A549 (cell line): ENCODE measurements at regions not wholly inside any gene's neighbourhood (a gene's known extent, or its start where the extent isn't known, plus 50 kb on each side); places are given as distances from the start of the nearest gene placed in this dataset.

Experiments
- EP300 ChIP-seq, 2 experiments: fragments of >200 bp; sonication (Bioruptor Twin); formaldehyde crosslinking; IDR thresholded peaks; 2 replicates in 1 of 2; 3 replicates in 1 of 2; pipeline ENCODE4 v1.6.1; 2016 to 2017
- PHF8 ChIP-seq: fragments of 200-600 bp; sonication (generic); IDR thresholded peaks from 2 replicates; pipeline ENCODE4 v1.6.1; 2016; ENCODE audit warnings: low read depth, mild to moderate bottlenecking, antibody characterized with exemption, moderate library complexity, borderline replicate concordance
- POLR2A ChIP-seq: IDR thresholded peaks from 2 replicates; pipeline ENCODE4 v1.6.1; 2012; ENCODE audit warnings: mild to moderate bottlenecking, low read length
- REST ChIP-seq: fragments of 200-600 bp; sonication (generic); IDR thresholded peaks from 2 replicates; pipeline ENCODE4 v1.6.1; 2016; ENCODE audit warnings: antibody characterized with exemption, mild to moderate bottlenecking, moderate library complexity
- ZFP36 ChIP-seq: fragments of 450-650 bp; IDR thresholded peaks from 2 replicates; pipeline ENCODE4 v1.6.1; 2014; ENCODE audit warnings: borderline replicate concordance; ENCODE audit not compliant: partially characterized antibody
- TF ChIP-seq, protein P1 (sequence below): fragments of >200 bp; sonication (Bioruptor Twin); formaldehyde crosslinking; IDR thresholded peaks from 3 replicates; pipeline ENCODE4 v1.5.1; 2016

DNA sequence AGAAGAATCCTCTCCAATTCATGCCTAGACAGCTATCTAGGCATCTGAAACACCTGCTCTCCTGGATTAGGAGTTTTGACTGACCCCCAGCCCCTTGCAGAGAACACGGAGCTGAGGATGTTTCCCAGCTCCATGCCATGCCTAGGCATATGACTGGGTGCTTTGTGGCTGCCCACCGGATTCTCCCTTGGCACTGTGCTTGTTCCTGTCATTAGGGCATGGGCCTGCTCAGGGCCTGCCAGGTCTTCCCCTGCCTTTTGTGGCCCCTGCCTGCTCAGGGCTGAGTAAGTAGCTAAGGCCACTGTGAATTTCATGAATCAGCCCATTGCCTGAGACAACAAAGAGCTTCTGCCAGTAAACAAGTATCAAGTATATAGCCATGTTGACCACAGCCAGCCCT, 867.4 kb downstream of the TECRL start:
- TF ChIP-seq, protein P1, sequence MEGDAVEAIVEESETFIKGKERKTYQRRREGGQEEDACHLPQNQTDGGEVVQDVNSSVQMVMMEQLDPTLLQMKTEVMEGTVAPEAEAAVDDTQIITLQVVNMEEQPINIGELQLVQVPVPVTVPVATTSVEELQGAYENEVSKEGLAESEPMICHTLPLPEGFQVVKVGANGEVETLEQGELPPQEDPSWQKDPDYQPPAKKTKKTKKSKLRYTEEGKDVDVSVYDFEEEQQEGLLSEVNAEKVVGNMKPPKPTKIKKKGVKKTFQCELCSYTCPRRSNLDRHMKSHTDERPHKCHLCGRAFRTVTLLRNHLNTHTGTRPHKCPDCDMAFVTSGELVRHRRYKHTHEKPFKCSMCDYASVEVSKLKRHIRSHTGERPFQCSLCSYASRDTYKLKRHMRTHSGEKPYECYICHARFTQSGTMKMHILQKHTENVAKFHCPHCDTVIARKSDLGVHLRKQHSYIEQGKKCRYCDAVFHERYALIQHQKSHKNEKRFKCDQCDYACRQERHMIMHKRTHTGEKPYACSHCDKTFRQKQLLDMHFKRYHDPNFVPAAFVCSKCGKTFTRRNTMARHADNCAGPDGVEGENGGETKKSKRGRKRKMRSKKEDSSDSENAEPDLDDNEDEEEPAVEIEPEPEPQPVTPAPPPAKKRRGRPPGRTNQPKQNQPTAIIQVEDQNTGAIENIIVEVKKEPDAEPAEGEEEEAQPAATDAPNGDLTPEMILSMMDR, result no peak
- TF ChIP-seq ZFP36 (no peak), REST (no peak), EP300 (IDR thresholded peaks at IDR 0.05) (no peak), PHF8 (no peak), POLR2A (no peak)
